HepG2 (cell line): ENCODE measurements at regions not wholly inside any gene's neighbourhood (a gene's known extent, or its start where the extent isn't known, plus 50 kb on each side); places are given as distances from the start of the nearest gene placed in this dataset.

Experiments
- ATAC-seq: fragments of 200-7000 bp; cut with Tn5 transposase; 3 replicates; pipeline ENCODE4 v1.9.1; 2020; ENCODE audit warnings: mild to moderate bottlenecking, moderate library complexity
- BruUV-seq: library from RNA; stranded (reverse); fragments of 400-500 nt; replicated peaks from 2 replicates; lab custom pipeline; 2021; lab: Mats Ljungman, UMichigan
- CTCF ChIA-PET: fragments of 300-600 bp; formaldehyde crosslinking; extraction: SDS; loops from one replicate; lab custom pipeline; 2021; ENCODE audit warnings: low total read pairs, inconsistent platforms, low intra/inter-chr PET ratio; lab: Yijun Ruan, JAX
- POLR2A ChIA-PET: fragments of 350-600 bp; sonication (Branson Sonifier 250); formaldehyde crosslinking; loops from one replicate; lab custom pipeline; 2020; ENCODE audit warnings: antibody characterized with exemption, inconsistent platforms; lab: Yijun Ruan, JAX
- DNase-seq: peaks from one replicate; pipeline ENCODE4 v3.0.0-alpha.2; 2015; ENCODE audit warnings: low spot score
- FAIRE-seq: peaks from 3 replicates; lab custom pipeline; 2011; peaks lifted over from hg19 to GRCh38; lab: Jason Lieb, UNC
- H2AFZ ChIP-seq: one replicate; pipeline ENCODE4 v1.6.1; 2011; ENCODE audit warnings: low read length, inconsistent platforms
- H3K27ac ChIP-seq: fragments of 300-600 bp; 3 replicates; pipeline ENCODE4 v1.8.0; 2011; ENCODE audit warnings: mixed run types, mild to moderate bottlenecking, mixed read lengths, low read length, inconsistent platforms; ENCODE audit not compliant: insufficient read depth; ENCODE audit errors: extremely low read length
- H3K27me3 ChIP-seq, 2 experiments: fragments of 200-600 bp in 1 of 2; 2 replicates in 1 of 2; 3 replicates in 1 of 2; pipeline versions ENCODE4 v1.6.0 to v1.8.0; 2011; ENCODE audit warnings: low read length in 2 of 2, mild to moderate bottlenecking in 2 of 2, moderate library complexity in 2 of 2, inconsistent platforms in 1 of 2; ENCODE audit not compliant: insufficient read depth in 2 of 2, control insufficient read depth in 1 of 2
- H3K36me3 ChIP-seq, 2 experiments: fragments of 200-600 bp in 1 of 2; replicated peaks in 1 of 2; 2 replicates in 1 of 2; 3 replicates in 1 of 2; pipeline versions ENCODE4 v1.5.1 to v1.8.0; 2011; ENCODE audit warnings: low read length in 2 of 2, inconsistent platforms in 1 of 2; ENCODE audit not compliant: insufficient read depth in 2 of 2, control insufficient read depth in 1 of 2
- H3K4me1 ChIP-seq: 2 replicates; pipeline ENCODE4 v1.5.1; 2012; ENCODE audit warnings: low read length, inconsistent platforms; ENCODE audit not compliant: insufficient read depth
- H3K4me2 ChIP-seq: 2 replicates; pipeline ENCODE4 v1.6.0; 2011; ENCODE audit warnings: low read depth, low read length, inconsistent platforms
- H3K4me3 ChIP-seq, 3 experiments: fragments of 200-600 bp in 1 of 3; sonication (generic), shearing (Covaris generic) in 1 of 3; replicated peaks in 1 of 3; 2 replicates each; pipeline ENCODE4 v1.5.1; 2011 to 2016; ENCODE audit warnings: low read length in 3 of 3, inconsistent platforms in 2 of 3, low read depth in 2 of 3, mild to moderate bottlenecking in 2 of 3, control low read depth in 1 of 3, mixed read lengths in 1 of 3; ENCODE audit not compliant: insufficient read depth in 1 of 3
- H3K79me2 ChIP-seq: one replicate; pipeline ENCODE4 v1.6.1; 2011; ENCODE audit warnings: low read length, inconsistent platforms; ENCODE audit not compliant: insufficient read depth
- H3K9ac ChIP-seq: 2 replicates; pipeline ENCODE4 v1.6.0; 2011; ENCODE audit warnings: mild to moderate bottlenecking, low read depth, low read length, inconsistent platforms; ENCODE audit not compliant: insufficient read depth
- H3K9me3 ChIP-seq: 2 replicates; pipeline ENCODE4 v1.5.1; 2012; ENCODE audit warnings: mild to moderate bottlenecking, low read length
- H4K20me1 ChIP-seq: 2 replicates; pipeline ENCODE4 v1.6.0; 2011; ENCODE audit warnings: inconsistent platforms, mild to moderate bottlenecking, low read length, moderate library complexity; ENCODE audit not compliant: insufficient read depth
- AGO1 ChIP-seq: fragments of 200-400 bp; formaldehyde crosslinking; IDR thresholded peaks from 2 replicates; pipeline ENCODE4 v1.6.1; 2017; ENCODE audit warnings: mild to moderate bottlenecking, low read depth, low read length, moderate library complexity; ENCODE audit not compliant: poor library complexity, severe bottlenecking
- GATA4 ChIP-seq: sonication (generic); IDR thresholded peaks from 2 replicates; pipeline ENCODE4 v1.6.1; 2016; ENCODE audit warnings: antibody characterized with exemption, low read depth, borderline replicate concordance
- KLF6 ChIP-seq: IDR thresholded peaks from 2 replicates; pipeline ENCODE4 v1.8.0; 2016; ENCODE audit warnings: missing biosample characterization, missing genetic modification reagents
- NCOA2 ChIP-seq: sonication (generic); formaldehyde crosslinking; IDR thresholded peaks from 2 replicates; pipeline ENCODE4 v1.8.0; 2022; ENCODE audit warnings: inconsistent platforms
- RXRB ChIP-seq: IDR thresholded peaks from 2 replicates; pipeline ENCODE4 v1.6.1; 2016; ENCODE audit warnings: borderline replicate concordance, missing genetic modification reagents, missing compliant biosample characterization
- ZBTB7A ChIP-seq: sonication (generic); formaldehyde crosslinking; IDR thresholded peaks from 2 replicates; pipeline ENCODE4 v1.8.0; 2022; ENCODE audit warnings: mild to moderate bottlenecking, missing genetic modification reagents
- ZNF850 ChIP-seq: sonication (generic); formaldehyde crosslinking; conservative IDR thresholded peaks from 2 replicates; pipeline ENCODE4 v1.9.0; 2021; ENCODE audit warnings: mild to moderate bottlenecking, missing genetic modification reagents
- WGBS: methylation state at CpG from one replicate; pipeline ENCODE4 v1.1.6; 2017; ENCODE audit warnings: low lambda C conversion rate; 5-methylcytosine and 5-hydroxymethylcytosine counted together
- in situ Hi-C: cut with HindIII; loops from 2 replicates; pipeline ENCODE4 v1.10.0; 2017; ENCODE audit warnings: low pct_unique_long_range_greater_than_20kb; ENCODE audit not compliant: extremely low pct_ligation_motif_present
- intact Hi-C: fragments of 100-400 bp; cut with micrococcal nuclease; formaldehyde crosslinking; loops from one replicate; pipeline ENCODE4 v1.10.0; 2022; ENCODE audit not compliant: unreplicated experiment
- TF ChIP-seq, protein P1 (sequence below): sonication (generic); formaldehyde crosslinking; IDR thresholded peaks from 2 replicates; pipeline ENCODE4 v1.4.0; 2020; ENCODE audit warnings: mild to moderate bottlenecking, missing genetic modification reagents
- TF ChIP-seq, protein P2 (sequence below): IDR thresholded peaks from 2 replicates; pipeline ENCODE4 v1.6.1; 2016; ENCODE audit warnings: mild to moderate bottlenecking
- TF ChIP-seq, protein P3 (sequence below): sonication (generic); formaldehyde crosslinking; IDR thresholded peaks from 2 replicates; pipeline ENCODE4 v1.5.0; 2020; ENCODE audit warnings: missing genetic modification reagents
- TF ChIP-seq, protein P4 (sequence below): sonication (generic); formaldehyde crosslinking; conservative IDR thresholded peaks from 2 replicates; pipeline ENCODE4 v1.8.0; 2022; ENCODE audit warnings: missing genetic modification reagents

DNA sequence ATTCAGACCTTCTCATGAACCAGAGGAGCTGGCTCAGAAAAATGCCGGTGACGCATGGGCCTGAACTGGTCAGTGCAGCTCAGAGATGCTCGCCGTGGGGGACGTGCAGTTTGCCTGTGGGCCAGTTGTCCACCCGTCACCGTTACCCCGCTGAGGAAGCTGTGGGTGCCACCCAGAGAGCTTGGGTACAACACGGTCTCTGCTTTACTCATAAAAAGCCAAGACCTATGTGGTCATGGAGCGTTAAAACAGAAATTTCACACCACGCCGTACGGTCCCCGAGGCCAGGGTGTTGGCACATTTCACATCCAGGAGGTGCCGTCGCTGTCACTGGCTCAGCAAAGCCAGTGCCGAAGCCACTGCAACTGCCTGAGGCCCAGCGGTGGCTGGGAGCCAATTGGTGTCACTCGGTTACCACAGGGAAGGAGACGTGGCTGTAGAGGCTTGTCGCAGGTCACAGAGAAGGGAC lies 120.9 kb downstream of the METRNL start:
- CTCF ChIA-PET: no interaction called here

More for the DNA sequence above, 120.9 kb downstream of the METRNL start:
- WGBS: 57% methylated on average over 18 of the region's 21 CpGs
- DNase-seq (no peak), ATAC-seq (no peak), FAIRE-seq (no peak)
- no peaks in the 10 kb centered on the region for H3K36me3 ChIP-seq
- in situ Hi-C loops (no loop called here), intact Hi-C loops (no loop called here)
- H3K4me1 ChIP-seq: peaks cover 15% of the 10 kb centered on the region
- no peak overlapping the region for H3K4me3 ChIP-seq
- H3K9ac ChIP-seq: no peak overlapping the region
- H3K27me3 ChIP-seq: peaks cover 11 to 62% of the 10 kb centered on the region in 2 experiments
- H3K9me3 ChIP-seq: no peaks in the 10 kb centered on the region
- peaks cover 6% of the 10 kb centered on the region; the same call in 1 of the 2 replicates for H4K20me1 ChIP-seq
- TF ChIP-seq KLF6: no peak
- TF ChIP-seq, protein P1, sequence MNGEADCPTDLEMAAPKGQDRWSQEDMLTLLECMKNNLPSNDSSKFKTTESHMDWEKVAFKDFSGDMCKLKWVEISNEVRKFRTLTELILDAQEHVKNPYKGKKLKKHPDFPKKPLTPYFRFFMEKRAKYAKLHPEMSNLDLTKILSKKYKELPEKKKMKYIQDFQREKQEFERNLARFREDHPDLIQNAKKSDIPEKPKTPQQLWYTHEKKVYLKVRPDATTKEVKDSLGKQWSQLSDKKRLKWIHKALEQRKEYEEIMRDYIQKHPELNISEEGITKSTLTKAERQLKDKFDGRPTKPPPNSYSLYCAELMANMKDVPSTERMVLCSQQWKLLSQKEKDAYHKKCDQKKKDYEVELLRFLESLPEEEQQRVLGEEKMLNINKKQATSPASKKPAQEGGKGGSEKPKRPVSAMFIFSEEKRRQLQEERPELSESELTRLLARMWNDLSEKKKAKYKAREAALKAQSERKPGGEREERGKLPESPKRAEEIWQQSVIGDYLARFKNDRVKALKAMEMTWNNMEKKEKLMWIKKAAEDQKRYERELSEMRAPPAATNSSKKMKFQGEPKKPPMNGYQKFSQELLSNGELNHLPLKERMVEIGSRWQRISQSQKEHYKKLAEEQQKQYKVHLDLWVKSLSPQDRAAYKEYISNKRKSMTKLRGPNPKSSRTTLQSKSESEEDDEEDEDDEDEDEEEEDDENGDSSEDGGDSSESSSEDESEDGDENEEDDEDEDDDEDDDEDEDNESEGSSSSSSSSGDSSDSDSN (CRISPR knock-in tag): no peak
- TF ChIP-seq GATA4: no peak
- no peak for TF ChIP-seq ZBTB7A
- no peak for TF ChIP-seq ZNF850 (CRISPR knock-in tag)
- TF ChIP-seq, protein P2, sequence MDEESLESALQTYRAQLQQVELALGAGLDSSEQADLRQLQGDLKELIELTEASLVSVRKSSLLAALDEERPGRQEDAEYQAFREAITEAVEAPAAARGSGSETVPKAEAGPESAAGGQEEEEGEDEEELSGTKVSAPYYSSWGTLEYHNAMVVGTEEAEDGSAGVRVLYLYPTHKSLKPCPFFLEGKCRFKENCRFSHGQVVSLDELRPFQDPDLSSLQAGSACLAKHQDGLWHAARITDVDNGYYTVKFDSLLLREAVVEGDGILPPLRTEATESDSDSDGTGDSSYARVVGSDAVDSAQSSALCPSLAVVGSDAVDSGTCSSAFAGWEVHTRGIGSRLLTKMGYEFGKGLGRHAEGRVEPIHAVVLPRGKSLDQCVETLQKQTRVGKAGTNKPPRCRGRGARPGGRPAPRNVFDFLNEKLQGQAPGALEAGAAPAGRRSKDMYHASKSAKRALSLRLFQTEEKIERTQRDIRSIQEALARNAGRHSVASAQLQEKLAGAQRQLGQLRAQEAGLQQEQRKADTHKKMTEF (CRISPR knock-in tag): no peak
- TF ChIP-seq NCOA2 (CRISPR knock-in tag): no peak
- TF ChIP-seq RXRB (CRISPR knock-in tag): no peak
- TF ChIP-seq, protein P3, sequence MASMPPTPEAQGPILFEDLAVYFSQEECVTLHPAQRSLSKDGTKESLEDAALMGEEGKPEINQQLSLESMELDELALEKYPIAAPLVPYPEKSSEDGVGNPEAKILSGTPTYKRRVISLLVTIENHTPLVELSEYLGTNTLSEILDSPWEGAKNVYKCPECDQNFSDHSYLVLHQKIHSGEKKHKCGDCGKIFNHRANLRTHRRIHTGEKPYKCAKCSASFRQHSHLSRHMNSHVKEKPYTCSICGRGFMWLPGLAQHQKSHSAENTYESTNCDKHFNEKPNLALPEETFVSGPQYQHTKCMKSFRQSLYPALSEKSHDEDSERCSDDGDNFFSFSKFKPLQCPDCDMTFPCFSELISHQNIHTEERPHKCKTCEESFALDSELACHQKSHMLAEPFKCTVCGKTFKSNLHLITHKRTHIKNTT: no peak
- TF ChIP-seq, protein P4, sequence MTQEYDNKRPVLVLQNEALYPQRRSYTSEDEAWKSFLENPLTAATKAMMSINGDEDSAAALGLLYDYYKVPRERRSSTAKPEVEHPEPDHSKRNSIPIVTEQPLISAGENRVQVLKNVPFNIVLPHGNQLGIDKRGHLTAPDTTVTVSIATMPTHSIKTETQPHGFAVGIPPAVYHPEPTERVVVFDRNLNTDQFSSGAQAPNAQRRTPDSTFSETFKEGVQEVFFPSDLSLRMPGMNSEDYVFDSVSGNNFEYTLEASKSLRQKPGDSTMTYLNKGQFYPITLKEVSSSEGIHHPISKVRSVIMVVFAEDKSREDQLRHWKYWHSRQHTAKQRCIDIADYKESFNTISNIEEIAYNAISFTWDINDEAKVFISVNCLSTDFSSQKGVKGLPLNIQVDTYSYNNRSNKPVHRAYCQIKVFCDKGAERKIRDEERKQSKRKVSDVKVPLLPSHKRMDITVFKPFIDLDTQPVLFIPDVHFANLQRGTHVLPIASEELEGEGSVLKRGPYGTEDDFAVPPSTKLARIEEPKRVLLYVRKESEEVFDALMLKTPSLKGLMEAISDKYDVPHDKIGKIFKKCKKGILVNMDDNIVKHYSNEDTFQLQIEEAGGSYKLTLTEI (CRISPR knock-in tag): no peak
- TF ChIP-seq AGO1: no peak
- H3K4me2 ChIP-seq: no peak overlapping the region
- no peak overlapping the region for H2AFZ ChIP-seq
- H3K79me2 ChIP-seq: no peaks in the 10 kb centered on the region
- H3K27ac ChIP-seq: no peak overlapping the region
- POLR2A ChIA-PET: no interaction called here
- BruUV-seq: no TSS peak
